Embryonic facial prominence (tissue), 1 donor: ENCODE measurements at regions not wholly inside any gene's neighbourhood (a gene's known extent, or its start where the extent isn't known, plus 50 kb on each side); places are given as distances from the start of the nearest gene placed in this dataset.

Source experiments
- DNase-seq: peaks from one replicate; pipeline ENCODE4 v3.0.0-alpha.2; 2016; ENCODE audit errors: extremely low spot score

DNA sequence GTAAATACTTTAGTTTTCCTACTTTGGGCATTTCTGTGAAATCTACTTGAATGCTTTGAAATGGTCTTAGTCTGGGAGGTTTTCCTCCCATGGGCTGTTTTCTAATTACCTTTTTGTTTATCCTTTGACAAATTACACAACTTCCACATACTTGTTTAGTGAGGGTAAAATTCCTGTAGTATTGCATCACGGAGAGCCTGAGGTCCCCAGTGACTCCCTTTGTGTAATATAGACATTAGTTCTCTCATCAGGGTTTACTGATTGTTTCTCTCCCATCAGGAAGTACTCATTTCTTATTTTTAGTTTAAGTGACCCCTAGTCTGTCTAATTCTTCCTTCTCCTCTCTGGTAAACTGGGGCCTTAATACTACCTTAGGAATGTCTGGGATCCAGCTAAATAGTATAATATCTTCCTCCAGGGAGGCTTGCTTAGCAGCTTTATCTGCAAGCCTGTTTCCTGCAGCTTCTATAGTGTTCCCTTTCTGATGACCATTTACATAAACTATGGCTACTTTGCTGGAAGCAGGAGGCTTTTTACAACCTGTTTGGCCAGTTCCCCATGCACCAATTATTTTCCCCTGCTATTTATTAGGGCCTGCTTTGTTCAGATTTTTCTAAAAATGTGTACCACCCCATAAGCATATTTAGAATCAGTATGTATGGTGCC, 87.2 kb upstream of the XCR1 start:
- no peak for DNase-seq

DNA sequence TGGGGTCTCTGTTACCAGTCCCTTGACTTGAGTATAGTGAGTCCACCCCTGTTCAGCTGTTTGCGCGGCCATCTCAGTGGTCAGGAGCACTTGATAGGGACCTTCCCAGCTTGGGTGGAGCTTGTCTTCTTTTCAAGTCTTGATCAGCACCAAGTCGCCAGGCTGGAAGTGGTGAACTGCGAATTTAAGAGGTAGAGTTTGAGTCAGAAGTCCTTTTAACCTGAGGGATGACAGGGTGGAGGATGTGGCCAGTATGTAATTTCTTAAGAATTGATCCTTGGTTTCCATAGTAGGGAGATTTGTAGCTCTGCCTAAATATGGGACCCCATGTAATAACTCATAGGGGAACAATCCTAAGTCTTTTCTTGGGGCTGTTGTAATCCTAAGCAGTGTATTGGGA, 86.3 kb upstream of the XCR1 start:
- no peak for DNase-seq

DNA sequence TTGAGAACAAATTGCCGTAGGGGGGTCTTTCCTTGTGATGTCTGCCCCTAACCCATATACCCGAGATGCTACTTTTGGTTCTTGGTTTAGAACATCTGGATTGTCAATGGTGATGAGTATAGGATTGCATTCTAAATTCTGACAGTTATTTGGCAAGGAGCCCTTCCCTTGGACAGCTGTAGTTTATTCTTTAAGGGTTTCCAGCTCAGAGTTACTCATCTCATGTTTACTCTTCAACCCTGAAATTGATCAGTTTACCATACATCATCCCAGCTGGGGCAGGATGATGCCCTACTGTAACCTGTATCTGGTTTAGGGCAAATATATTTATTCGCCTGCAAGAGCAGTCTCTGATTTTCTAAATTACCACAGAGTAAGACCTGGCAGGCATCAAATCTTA, 85.7 kb upstream of the XCR1 start:
- DNase-seq, result no peak

DNA sequence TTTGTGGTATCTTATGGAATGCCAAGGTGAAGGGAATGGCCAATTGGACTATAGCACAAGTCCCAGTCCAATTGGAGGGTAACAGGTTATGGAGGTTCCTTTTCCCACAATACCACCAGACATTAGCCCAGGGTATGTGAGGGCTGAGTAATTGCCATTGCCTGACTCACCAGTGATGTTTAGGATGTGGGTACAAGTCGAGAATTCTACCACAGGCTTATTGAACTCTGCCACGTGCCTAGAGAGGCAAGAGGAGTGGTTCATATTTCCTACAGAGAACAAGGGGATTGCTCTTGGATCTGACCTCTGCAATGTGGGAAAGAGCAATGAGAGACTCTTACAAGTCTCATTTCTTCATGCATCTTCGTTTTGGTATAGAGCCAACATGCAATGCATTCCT, 85.0 kb upstream of the XCR1 start:
- DNase-seq, result no peak

DNA sequence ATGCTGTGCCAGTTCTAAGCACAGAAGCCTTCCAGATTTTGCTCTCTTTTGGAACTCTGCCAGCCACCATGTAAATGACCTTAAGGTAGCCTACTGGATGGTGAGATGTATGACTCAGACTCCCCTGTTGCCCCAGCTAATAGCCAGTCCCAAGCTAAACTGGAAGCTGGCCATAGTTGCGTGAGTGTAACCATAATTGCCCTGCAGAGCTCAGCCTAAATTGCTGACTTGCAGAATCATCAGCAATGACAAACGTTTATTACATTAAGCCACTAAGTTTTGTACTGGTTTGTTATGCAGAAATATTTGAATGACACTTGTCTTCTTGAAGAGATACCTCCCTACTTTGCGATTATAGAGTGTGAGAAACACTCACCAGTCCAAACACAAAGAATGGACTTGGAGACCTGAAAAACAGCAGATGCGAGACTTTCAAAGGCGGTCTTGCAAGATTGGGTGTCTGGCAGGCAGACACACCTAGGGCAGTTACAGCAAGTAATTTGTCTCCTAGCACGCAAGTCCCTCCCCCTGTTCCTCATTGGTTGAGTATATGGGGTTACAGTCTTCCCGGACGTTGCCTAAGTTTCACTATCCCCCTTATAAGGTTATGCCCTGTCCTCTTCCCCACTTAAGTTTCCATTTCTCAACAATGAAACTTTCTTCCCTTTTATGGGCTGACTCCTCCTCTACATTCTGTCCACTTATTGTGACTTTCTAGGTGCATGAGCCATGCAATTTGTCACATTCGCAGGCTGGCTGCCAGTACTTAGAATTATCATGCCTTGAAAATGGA, 83.6 kb upstream of the XCR1 start:
- no peak for DNase-seq

DNA sequence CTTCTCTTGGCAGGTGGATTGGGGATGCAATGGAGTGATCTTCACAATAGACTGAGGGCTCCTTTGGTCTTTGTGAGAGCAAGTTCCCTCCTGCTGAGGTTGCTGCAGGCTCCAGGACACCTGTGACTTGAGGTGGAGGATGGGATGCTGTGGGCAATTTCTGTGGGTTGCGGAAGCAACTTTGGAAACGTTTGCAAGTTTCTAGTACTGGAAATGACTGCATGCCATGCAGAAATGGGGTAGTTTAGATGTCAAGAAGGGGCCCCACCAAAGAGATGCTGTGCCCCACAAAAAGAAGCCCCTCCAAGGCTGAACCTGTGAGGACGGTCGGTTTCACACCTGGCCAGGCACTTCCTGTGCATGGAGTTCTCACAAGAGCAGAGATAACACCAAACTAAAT, 80.4 kb upstream of the XCR1 start:
- DNase-seq, result no peak

DNA sequence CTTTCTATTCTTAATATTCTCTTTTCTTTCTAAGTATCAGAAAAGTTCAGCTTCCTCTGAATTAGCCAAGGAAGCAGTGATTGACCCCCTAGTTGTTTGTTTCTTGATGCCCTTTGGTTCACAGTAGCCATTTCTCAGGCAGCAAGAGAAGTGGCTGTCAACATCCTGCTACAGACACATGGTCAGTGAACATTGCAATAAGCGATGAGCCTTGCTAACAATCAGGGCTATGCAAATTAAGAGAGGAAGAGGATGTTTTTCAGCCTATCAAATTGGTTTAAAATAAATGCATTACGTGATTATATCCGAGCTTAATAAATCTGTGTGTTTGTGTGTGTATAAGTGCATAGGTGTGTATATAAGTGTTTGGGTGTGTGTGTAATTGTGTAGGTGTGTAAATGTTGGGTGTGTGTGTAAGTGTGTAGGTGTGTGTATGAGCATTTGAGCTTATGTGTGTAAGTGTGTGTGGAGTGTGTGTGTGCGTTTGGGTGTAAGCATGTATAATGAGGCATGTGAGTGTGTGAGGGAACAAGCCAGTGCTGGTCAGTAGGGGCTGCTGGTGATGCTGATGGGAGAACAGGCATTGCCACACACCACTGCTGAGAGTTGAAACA, 78.1 kb upstream of the XCR1 start:
- no peak for DNase-seq

DNA sequence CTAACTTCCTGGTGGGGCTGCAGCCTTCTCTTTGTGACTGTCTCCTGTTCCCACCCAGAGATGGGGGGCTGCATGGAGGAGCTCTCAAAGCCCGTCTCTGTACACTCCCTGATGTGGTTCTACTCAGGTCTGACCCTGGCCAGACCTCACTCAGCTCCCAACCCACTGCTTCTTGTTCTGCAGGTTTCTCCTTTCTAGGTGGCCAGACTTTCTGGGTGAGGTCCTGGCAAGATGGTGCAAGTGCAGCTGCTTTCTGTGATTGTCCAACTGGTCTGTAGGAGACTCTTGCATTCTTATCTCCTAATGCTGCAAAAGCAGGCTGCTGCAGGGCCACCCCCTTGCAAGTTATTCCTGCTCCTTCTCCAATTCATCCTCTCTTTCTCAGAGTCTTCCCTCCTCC, 77.4 kb upstream of the XCR1 start:
- no peak for DNase-seq

DNA sequence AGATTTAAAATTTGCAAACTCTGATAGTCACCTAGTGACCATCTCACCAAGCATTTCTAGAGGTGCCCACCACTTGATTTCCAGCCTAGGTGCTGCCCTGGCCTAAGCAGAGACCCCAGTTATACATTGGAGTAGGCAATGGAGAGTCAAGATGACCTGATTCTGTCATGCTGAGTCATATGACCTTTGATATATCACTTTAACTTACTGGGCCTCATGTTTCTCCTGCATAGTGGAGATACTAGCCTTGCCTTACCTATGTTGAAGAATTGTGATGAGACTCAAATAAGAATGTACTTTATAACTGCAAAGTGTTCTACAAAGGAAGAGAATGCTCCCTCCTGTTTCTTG, 75.5 kb upstream of the XCR1 start:
- no peak for DNase-seq

DNA sequence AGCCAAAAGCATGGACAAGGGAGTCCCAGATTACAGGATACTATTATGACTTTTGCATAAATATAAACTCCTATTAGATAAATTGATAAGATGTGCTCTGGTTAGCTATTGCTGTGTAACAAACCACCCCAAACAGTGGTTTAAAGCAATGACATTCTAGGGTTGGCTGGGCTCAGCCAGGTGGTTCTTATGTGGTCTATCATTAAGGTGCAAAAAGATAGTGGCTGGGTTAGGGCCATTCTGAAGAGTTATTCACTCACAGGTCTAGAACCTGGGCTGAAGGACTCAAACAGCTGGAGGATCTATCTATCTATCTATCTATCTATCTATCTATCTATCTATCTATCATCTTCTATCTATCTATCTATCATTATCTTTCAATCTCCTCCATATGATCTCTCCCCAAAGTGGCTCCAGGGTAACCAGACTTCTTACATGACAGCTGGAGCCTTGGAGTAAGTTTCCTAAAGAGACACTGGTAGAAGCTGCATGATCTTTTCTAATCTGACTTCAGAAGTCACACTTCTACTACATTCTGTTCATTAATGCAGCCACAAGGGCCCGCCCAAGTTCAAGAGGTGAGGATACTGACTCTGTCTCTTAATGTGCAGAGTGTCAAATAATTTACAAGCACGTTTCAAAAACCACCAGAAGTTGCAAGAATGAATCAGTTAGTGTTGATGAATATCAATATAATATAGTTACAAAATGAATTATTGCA, 74.9 kb upstream of the XCR1 start:
- DNase-seq, result no peak

DNA sequence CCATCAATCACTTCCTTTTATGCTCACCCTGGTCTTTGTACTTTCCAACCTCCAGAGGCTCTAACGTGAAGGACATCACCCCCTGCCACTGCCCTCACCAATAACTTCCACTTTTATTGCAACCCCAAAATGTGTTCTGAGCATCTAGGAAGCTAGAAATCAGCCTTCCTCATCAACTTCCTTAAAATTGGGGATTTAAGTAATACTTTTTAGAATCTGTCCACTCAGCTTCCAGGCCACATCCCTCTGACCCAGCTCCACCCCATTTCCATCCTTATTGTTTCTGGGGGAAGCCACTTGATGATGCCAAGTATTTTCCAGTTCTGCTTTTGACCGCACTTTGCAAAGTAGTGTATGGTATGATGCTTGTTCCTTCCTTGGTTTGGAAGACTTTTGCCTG, 73.5 kb upstream of the XCR1 start:
- no peak for DNase-seq

DNA sequence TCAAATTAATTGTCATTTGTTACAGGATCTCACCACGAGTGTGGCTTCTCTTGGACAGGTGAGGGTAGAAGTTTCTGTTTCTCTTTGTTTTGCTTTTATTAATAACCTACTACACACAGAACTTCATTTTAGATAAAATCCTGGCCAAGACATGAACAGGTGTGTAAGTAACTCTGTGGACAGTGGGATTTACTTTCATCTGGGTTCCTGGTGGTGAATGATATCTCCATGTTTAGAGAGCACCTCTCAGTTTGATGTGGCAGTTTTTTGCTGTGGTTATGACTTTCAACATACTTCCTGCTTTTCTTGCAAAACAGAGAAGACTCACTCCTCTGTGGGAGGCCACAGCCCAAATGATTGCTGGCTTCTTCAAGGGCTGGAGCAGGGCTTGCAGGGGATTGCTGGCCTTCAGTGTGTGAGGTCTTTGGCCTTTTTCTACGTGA, 71.1 kb upstream of the XCR1 start:
- no peak for DNase-seq

DNA sequence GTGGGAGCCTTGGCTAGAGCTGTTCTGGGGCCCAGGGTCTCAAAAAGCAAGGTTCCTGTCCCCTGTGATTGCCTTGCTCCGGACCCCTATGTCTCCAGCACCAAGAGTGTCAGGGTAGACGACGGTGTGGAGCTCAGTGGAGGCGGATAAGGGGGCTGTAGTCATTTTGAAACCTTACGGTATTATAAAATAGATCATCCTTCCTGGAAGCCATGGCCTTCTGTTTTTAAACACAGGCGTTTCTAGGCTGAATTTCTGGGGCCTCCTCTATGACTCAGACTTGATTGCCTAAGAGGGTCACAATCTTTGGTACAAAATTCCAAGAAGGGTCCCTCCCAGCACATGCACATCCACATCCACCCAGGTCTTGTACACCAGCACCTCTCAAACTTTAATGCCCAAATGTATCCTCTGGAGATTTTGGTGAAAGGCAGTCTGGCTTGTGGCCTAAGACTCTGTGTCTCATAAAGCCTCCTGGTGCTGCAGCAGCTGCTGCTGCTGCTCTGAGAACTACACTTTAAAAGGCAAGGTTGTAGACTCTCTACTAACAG, 70.5 kb upstream of the XCR1 start:
- no peak for DNase-seq

DNA sequence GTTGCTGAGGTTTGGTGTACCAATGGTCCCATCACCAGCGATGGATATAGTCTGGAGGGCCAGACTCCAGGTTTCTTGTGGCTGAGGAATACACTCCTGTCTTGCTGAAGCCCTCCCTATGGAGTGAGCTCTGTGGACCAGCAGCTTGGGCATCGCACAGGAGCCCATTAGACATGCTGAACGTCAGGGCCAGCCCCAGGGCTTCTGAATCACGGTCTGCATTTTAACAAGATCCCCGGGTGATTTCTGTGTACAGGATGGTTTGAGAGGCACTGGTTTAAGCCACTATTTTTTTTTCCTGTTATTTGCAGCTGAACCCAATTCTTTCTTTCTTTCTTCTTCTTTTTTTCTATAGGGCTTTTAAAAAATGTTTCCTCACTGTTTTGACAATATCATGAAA, 69.5 kb upstream of the XCR1 start:
- DNase-seq, result no peak

DNA sequence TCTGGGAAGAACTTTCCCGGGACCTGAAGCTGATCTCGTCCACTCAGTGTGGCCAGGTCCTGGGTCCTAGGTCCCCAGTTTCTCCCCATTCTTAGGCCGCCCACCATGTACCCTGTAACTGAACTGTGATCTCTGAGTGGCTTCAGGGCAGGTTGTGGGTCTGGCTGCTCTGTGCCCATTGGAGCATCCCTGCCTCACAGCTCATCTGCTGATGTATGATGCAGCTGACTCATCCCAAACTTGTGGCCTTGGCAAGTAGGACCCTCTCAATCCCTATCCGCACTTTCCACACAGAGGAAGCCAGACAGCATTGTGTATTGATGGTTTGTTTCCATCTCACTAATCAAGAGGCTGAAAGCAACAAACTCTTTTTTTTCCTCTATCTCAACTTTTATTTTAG, 69.1 kb upstream of the XCR1 start:
- no peak for DNase-seq

DNA sequence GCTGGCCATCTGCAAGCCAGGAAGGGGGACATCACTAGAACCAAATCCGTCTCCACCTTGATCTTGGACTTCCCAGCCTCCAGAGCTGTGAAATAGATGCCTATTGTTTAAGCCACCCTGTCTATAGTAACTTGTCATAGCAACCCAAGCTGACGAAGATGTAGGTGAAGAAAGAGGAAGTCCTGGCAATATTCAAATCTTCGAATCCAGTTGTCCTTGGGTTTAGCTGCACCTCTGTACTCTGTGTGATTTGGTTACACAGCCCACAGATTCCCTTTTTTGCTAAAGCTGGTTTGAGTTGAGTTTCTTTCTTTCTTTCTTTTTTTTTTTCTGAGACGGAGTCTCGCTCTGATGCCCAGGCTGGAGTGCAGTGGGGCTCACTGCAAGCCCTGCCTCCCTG, 68.0 kb upstream of the XCR1 start:
- DNase-seq, result no peak

DNA sequence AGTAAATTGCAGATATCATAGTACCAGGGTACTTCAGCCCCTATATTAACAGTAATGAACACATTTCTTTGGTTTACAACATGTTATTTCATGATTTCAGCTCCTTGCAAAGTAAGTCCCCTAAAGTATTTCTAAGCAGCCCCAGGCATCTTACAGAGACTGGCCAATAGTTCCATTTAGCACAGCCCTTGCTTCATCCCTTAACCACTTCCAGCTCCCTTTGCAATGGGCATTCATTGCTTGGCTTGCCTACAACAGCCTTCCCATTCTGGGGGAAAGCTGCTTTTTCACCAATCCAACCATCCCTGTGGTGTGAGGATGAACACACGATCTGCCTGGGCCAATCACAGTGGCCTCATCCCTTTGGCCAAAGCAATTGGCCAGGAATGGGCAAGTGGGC, 67.2 kb upstream of the XCR1 start:
- DNase-seq, result no peak

DNA sequence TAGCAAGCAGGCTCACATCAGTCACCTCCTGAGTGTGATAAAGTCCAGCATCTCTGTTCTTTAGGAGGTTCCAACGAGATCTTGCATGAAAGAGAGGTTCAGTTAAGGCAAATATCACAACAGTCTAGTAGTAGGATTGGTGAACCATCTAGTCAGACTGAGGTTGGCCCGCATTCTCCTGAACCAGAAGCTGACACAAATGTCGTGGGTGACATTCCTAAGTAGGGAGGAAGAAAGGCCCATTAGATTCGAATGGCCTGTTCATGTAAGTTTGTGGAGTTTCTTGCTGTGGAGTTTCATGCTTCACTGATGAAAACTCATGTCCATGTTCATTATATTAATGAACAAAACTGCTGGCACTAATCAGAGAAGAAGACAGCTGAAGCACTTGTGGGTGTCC, 66.7 kb upstream of the XCR1 start:
- no peak for DNase-seq

DNA sequence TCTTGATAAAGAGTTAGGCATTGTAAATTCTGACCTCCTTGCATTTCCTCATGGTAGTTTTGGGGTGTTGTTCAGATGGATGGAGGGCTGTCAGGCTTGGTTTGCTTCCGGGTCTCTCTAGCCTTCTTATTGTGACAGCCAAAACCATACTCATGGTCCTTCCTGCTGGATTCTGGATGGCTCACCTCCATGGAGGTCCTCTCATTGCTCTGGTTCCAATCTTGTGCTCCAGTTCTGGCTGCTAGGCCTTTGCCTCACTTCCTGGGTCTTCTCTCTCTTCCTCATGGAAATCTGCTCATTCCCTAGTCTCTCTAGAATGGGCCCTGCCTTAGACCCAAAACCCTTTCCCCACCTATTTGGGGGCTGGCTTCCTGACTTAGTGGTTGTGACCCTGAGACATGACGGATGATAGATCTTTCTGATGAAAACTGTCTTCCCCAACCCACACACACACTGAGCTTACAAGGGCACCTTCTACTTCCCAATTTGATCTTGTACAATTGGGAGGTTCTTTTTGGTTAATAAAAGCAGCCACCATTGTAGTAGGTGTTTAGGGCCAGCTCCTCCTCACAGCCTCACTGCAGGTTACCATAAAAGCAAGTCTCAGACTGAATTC, 66.2 kb upstream of the XCR1 start:
- no peak for DNase-seq

DNA sequence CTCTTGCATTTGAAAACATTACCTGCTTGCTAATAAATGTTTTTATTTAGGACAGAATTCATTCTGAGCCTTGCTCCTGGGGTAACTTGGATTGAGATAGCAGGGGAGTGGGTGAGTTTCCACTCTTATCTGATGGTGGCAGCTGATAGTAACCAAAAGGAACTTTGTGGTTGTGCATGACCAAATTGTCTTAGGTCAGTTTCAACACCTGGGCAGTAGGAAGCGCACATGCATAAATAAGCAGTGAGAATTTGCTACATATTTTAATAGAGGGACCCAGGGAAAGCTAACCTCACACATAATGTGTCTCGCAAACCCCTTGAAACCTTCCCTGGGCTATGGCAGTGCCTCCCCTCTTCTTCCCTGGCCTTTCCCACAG, 65.4 kb upstream of the XCR1 start:
- no peak for DNase-seq

DNA sequence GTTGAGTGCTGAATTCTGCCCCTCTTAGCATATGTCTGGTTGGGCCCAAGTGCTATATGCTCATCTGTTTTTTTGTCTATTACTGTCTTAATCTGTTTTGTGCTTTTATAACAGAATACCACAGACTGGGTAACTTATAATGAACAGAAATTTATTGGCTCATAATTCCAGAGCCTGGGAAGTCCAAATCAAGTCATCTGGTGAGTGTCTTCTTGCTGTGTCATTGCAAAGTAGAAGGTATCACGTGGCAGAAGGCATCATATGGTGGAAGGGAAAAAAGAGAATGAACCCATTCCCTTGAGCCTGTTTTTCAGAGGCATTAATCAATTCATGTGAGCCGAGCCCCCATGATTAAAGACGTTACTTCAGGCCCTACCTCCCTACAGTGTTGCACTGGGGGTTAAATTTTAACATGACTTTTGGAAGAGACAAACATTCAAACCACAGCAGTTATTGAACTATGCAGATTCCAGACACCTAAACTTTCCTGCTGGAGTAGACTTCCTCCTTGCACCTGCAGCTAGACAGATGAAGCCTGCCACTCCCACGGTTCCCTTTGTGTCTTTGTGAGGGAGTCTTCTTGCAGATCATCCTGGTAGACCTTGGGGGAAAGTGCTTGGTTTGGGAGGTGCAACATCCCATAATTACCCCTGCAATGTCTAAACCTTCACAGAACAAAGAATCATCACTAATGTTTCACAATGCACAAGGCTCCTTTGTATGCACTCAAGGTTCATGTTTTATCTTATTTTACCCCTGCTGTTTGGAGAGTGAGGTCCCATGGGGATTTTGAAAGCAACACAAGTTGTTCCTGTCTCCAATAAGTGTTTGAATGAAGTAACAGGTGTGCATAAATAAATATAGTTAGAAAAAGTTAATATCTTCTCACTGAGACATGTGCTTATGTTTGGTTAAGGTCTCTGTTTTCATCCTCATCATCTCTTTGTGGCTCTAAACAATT, 64.7 kb upstream of the XCR1 start:
- DNase-seq, result no peak
